CD8-positive, alpha-beta memory T cell (primary cell): ENCODE measurements at regions not wholly inside any gene's neighbourhood (a gene's known extent, or its start where the extent isn't known, plus 50 kb on each side); places are given as distances from the start of the nearest gene placed in this dataset.
"Not testable (repeated sequence)": the region's sequence is repeated elsewhere in the genome, so short reads cannot be mapped to it uniquely, and the experiment has no call there.

Experiments
- CTCF ChIA-PET: fragments of 350-600 bp; sonication (Branson Sonifier 250); formaldehyde crosslinking; loops from one replicate; lab custom pipeline; 2021; ENCODE audit warnings: antibody characterized with exemption; lab: Charles Lee
- POLR2A ChIA-PET: fragments of 350-600 bp; sonication (Branson Sonifier 250); formaldehyde crosslinking; loops from one replicate; lab custom pipeline; 2021; ENCODE audit warnings: antibody characterized with exemption; lab: Charles Lee
- DNase-seq, 5 donors: peaks; one replicate each; pipeline versions ENCODE4 v3.0.0 to v3.0.0-alpha.2; 2020 to 2022; ENCODE audit warnings: mixed read lengths in 1 of 5
- H3K27ac ChIP-seq: one replicate; pipeline ENCODE4 v1.7.0; 2013; ENCODE audit warnings: low read depth, mild to moderate bottlenecking, low read length, moderate library complexity
- H3K27me3 ChIP-seq: 2 replicates; pipeline ENCODE4 v1.7.0; 2013; ENCODE audit warnings: low read length, mild to moderate bottlenecking; ENCODE audit not compliant: insufficient read depth, poor library complexity, severe bottlenecking
- H3K36me3 ChIP-seq: 2 replicates; pipeline ENCODE4 v1.7.0; 2013; ENCODE audit warnings: mild to moderate bottlenecking, low read length, moderate library complexity; ENCODE audit not compliant: insufficient read depth
- H3K4me1 ChIP-seq: 2 replicates; pipeline ENCODE4 v1.7.0; 2013; ENCODE audit warnings: mild to moderate bottlenecking, low read length, moderate library complexity; ENCODE audit not compliant: insufficient read depth
- H3K4me3 ChIP-seq: 2 replicates; pipeline ENCODE4 v1.7.0; 2013; ENCODE audit warnings: mild to moderate bottlenecking, low read length
- H3K9me3 ChIP-seq: 2 replicates; pipeline ENCODE4 v1.7.0; 2013; ENCODE audit warnings: mild to moderate bottlenecking, low read length
- H3K27ac Mint-ChIP-seq, 8 donors: one replicate each; pipeline ENCODE4 v1.8.0; 2020 to 2021; ENCODE audit warnings: mixed read lengths in 8 of 8, mild to moderate bottlenecking in 6 of 8, inconsistent platforms in 3 of 8, moderate library complexity in 3 of 8
- H3K27me3 Mint-ChIP-seq, 2 donors: one replicate each; pipeline ENCODE4 v1.8.0; 2020 to 2021; ENCODE audit warnings: mixed read lengths in 2 of 2, mild to moderate bottlenecking in 1 of 2, moderate library complexity in 1 of 2
- H3K36me3 Mint-ChIP-seq, 3 donors: one replicate each; pipeline ENCODE4 v1.8.0; 2020 to 2021; ENCODE audit warnings: mixed read lengths in 3 of 3, inconsistent platforms in 1 of 3, mild to moderate bottlenecking in 1 of 3
- H3K4me1 Mint-ChIP-seq, 3 donors: one replicate each; pipeline ENCODE4 v1.8.0; 2020 to 2021; ENCODE audit warnings: mixed read lengths in 3 of 3, inconsistent platforms in 1 of 3, mild to moderate bottlenecking in 1 of 3
- H3K4me3 Mint-ChIP-seq, 7 donors: one replicate each; pipeline ENCODE4 v1.8.0; 2020 to 2021; ENCODE audit warnings: mixed read lengths in 7 of 7, mild to moderate bottlenecking in 6 of 7, moderate library complexity in 4 of 7, inconsistent platforms in 2 of 7
- H3K9me3 Mint-ChIP-seq, 5 donors: one replicate each; pipeline ENCODE4 v1.8.0; 2020 to 2022; ENCODE audit warnings: mixed read lengths in 5 of 5, mild to moderate bottlenecking in 3 of 5, moderate library complexity in 2 of 5, inconsistent platforms in 1 of 5

GRCh38 chr4:147246528-147246927, 234.4 kb upstream of the EDNRA start:
- H3K9me3 ChIP-seq, H3K27ac Mint-ChIP-seq, H3K4me1 Mint-ChIP-seq, H3K27me3 Mint-ChIP-seq, H3K4me1 ChIP-seq, H3K4me3 ChIP-seq, H3K36me3 Mint-ChIP-seq, DNase-seq, H3K27ac ChIP-seq, CTCF ChIA-PET, H3K4me3 Mint-ChIP-seq, H3K9me3 Mint-ChIP-seq, H3K36me3 ChIP-seq, H3K27me3 ChIP-seq, POLR2A ChIA-PET: not testable (repeated sequence)

GRCh38 chr4:147247579-147247978, 233.3 kb upstream of the EDNRA start:
- Mint-ChIP-seq H3K4me3 (no peak overlapping the region), H3K27me3 (peaks cover 0 to 1% of the 10 kb centered on the region in 2 donors), H3K27ac (no peak overlapping the region), H3K4me1 (no peaks in the 10 kb centered on the region), H3K36me3 (no peaks in the 10 kb centered on the region), H3K9me3 (peaks cover 0 to 2% (median 0%) of the 10 kb centered on the region in 5 donors)
- ChIA-PET POLR2A (no interaction called here), CTCF (no interaction called here)
- Histone ChIP-seq H3K27ac (no peak overlapping the region), H3K4me3 (no peak overlapping the region), H3K9me3 (no peaks in the 10 kb centered on the region), H3K36me3 (no peaks in the 10 kb centered on the region), H3K4me1 (no peaks in the 10 kb centered on the region), H3K27me3 (no peaks in the 10 kb centered on the region)
- no peak for DNase-seq

- Mint-ChIP-seq H3K27me3 (peaks cover 0 to 1% of the 10 kb centered on the region in 2 donors), H3K4me3 (no peak overlapping the region), H3K9me3 (peaks cover 0 to 5% (median 0%) of the 10 kb centered on the region in 5 donors), H3K4me1 (no peaks in the 10 kb centered on the region), H3K36me3 (no peaks in the 10 kb centered on the region), H3K27ac (no peak overlapping the region)
- Histone ChIP-seq H3K36me3 (no peaks in the 10 kb centered on the region), H3K27ac (no peak overlapping the region), H3K9me3 (no peaks in the 10 kb centered on the region), H3K4me1 (no peaks in the 10 kb centered on the region), H3K27me3 (no peaks in the 10 kb centered on the region), H3K4me3 (no peak overlapping the region)
- POLR2A ChIA-PET, result no interaction called here
- CTCF ChIA-PET, result no interaction called here
- no peak for DNase-seq
These were observed 230.8 kb upstream of the EDNRA start for GRCh38 chr4:147250062-147250461.

- H3K9me3 Mint-ChIP-seq, result peaks cover 0 to 11% (median 2%) of the 10 kb centered on the region in 5 donors
- H3K36me3 Mint-ChIP-seq, H3K4me3 ChIP-seq, H3K4me1 Mint-ChIP-seq, H3K27me3 Mint-ChIP-seq, H3K9me3 ChIP-seq, H3K4me3 Mint-ChIP-seq, H3K36me3 ChIP-seq, H3K27me3 ChIP-seq, CTCF ChIA-PET, H3K27ac ChIP-seq, H3K27ac Mint-ChIP-seq, H3K4me1 ChIP-seq, DNase-seq, POLR2A ChIA-PET: not testable (repeated sequence)
These were observed 225.6 kb upstream of the EDNRA start for GRCh38 chr4:147255268-147255667.

- CTCF ChIA-PET, H3K4me1 Mint-ChIP-seq, H3K4me1 ChIP-seq, H3K4me3 ChIP-seq, H3K27ac ChIP-seq, H3K27ac Mint-ChIP-seq, POLR2A ChIA-PET, H3K27me3 ChIP-seq, H3K36me3 Mint-ChIP-seq, H3K4me3 Mint-ChIP-seq, H3K27me3 Mint-ChIP-seq, H3K36me3 ChIP-seq, H3K9me3 ChIP-seq, DNase-seq: not testable (repeated sequence)
- peaks cover 1 to 11% (median 2%) of the 10 kb centered on the region in 5 donors for H3K9me3 Mint-ChIP-seq
These were observed 221.6 kb upstream of the EDNRA start for GRCh38 chr4:147259271-147259670.

GRCh38 chr4:147284256-147284835, 196.6 kb upstream of the EDNRA start:
- Histone ChIP-seq H3K9me3 (no peaks in the 10 kb centered on the region), H3K4me3 (no peak overlapping the region), H3K36me3 (no peaks in the 10 kb centered on the region), H3K27me3 (no peaks in the 10 kb centered on the region), H3K27ac (no peak overlapping the region), H3K4me1 (no peaks in the 10 kb centered on the region)
- no peaks in the 10 kb centered on the region for H3K9me3 Mint-ChIP-seq
- H3K27me3 Mint-ChIP-seq, result peaks cover 0 to 3% of the 10 kb centered on the region in 2 donors
- H3K36me3 Mint-ChIP-seq, result no peaks in the 10 kb centered on the region
- no peak for DNase-seq
- ChIA-PET CTCF (no interaction called here), POLR2A (no interaction called here)
- H3K27ac Mint-ChIP-seq, result no peak overlapping the region
- no peak overlapping the region for H3K4me3 Mint-ChIP-seq
- H3K4me1 Mint-ChIP-seq, result no peaks in the 10 kb centered on the region

- Histone ChIP-seq H3K4me1 (no peaks in the 10 kb centered on the region), H3K36me3 (no peaks in the 10 kb centered on the region), H3K4me3 (no peak overlapping the region), H3K9me3 (no peaks in the 10 kb centered on the region), H3K27me3 (no peaks in the 10 kb centered on the region), H3K27ac (no peak overlapping the region)
- ChIA-PET POLR2A (no interaction called here), CTCF (no interaction called here)
- no peak for DNase-seq
- Mint-ChIP-seq H3K27me3 (no peaks in the 10 kb centered on the region), H3K9me3 (no peaks in the 10 kb centered on the region), H3K4me3 (no peak overlapping the region), H3K27ac (no peak overlapping the region), H3K36me3 (no peaks in the 10 kb centered on the region), H3K4me1 (no peaks in the 10 kb centered on the region)
These were observed 196.0 kb upstream of the EDNRA start for GRCh38 chr4:147284935-147285334.

GRCh38 chr4:147285751-147286150, 195.1 kb upstream of the EDNRA start:
- CTCF ChIA-PET, result no interaction called here
- DNase-seq, result no peak
- H3K4me3 ChIP-seq, result no peak overlapping the region
- no peaks in the 10 kb centered on the region for H3K27me3 Mint-ChIP-seq
- peaks cover 0 to 2% (median 0%) of the 10 kb centered on the region in 5 donors for H3K9me3 Mint-ChIP-seq
- POLR2A ChIA-PET, result no interaction called here
- no peaks in the 10 kb centered on the region for H3K27me3 ChIP-seq
- H3K4me3 Mint-ChIP-seq, result no peak overlapping the region
- no peaks in the 10 kb centered on the region for H3K4me1 ChIP-seq
- H3K4me1 Mint-ChIP-seq, result no peaks in the 10 kb centered on the region
- H3K9me3 ChIP-seq, result no peaks in the 10 kb centered on the region
- no peak overlapping the region for H3K27ac ChIP-seq
- no peaks in the 10 kb centered on the region for H3K36me3 Mint-ChIP-seq
- H3K27ac Mint-ChIP-seq, result no peak overlapping the region
- H3K36me3 ChIP-seq, result no peaks in the 10 kb centered on the region
